Neural cell (in vitro differentiated cells): ENCODE measurements at regions not wholly inside any gene's neighbourhood (a gene's known extent, or its start where the extent isn't known, plus 50 kb on each side); places are given as distances from the start of the nearest gene placed in this dataset.

Source experiments
- H2AFZ ChIP-seq: fragments of 200-600, 300-800 bp; sonication (generic), shearing (Covaris generic); 2 replicates; pipeline ENCODE4 v1.6.0; 2014; ENCODE audit warnings: low read depth, mild to moderate bottlenecking, antibody characterized with exemption, low read length, moderate library complexity
- H3F3A ChIP-seq: fragments of 200-600 bp; shearing (Covaris generic); 2 replicates; pipeline ENCODE4 v1.6.1; 2016; ENCODE audit warnings: mild to moderate bottlenecking, moderate library complexity, mixed read lengths, antibody characterized with exemption, low read length; ENCODE audit not compliant: insufficient read depth, poor library complexity, severe bottlenecking
- H3K27ac ChIP-seq: fragments of 200-600, 300-800 bp; sonication (generic), shearing (Covaris generic); 2 replicates; pipeline ENCODE4 v1.5.1; 2014; ENCODE audit warnings: mild to moderate bottlenecking, low read length, moderate library complexity
- H3K27me3 ChIP-seq: fragments of 300-800, 200-600 bp; sonication (generic), shearing (Covaris generic); 2 replicates; pipeline ENCODE4 v1.6.0; 2014; ENCODE audit warnings: mild to moderate bottlenecking, low read depth, low read length, moderate library complexity; ENCODE audit not compliant: insufficient read depth
- H3K36me3 ChIP-seq: fragments of 300-800, 200-600 bp; sonication (generic), shearing (Covaris generic); 2 replicates; pipeline ENCODE4 v1.5.1; 2014; ENCODE audit warnings: mild to moderate bottlenecking, antibody characterized with exemption, low read length, moderate library complexity; ENCODE audit not compliant: insufficient read depth
- H3K4me2 ChIP-seq: fragments of 300-800, 200-600 bp; sonication (generic), shearing (Covaris generic); 2 replicates; pipeline ENCODE4 v1.6.0; 2014; ENCODE audit warnings: mild to moderate bottlenecking, low read length
- H3K4me3 ChIP-seq: fragments of 300-800, 200-600 bp; sonication (generic), shearing (Covaris generic); 2 replicates; pipeline ENCODE4 v1.5.1; 2014; ENCODE audit warnings: mild to moderate bottlenecking, low read length, moderate library complexity
- H3K79me2 ChIP-seq: fragments of 200-600 bp; shearing (Covaris generic); replicated peaks from 2 replicates; pipeline ENCODE4 v1.6.0; 2014; ENCODE audit warnings: mild to moderate bottlenecking, low read length, moderate library complexity; ENCODE audit not compliant: insufficient read depth
- H3K9ac ChIP-seq: fragments of 300-800, 200-600 bp; sonication (generic), shearing (Covaris generic); 2 replicates; pipeline ENCODE4 v1.6.1; 2016; ENCODE audit warnings: mild to moderate bottlenecking, low read length, mixed read lengths
- H3K9me2 ChIP-seq: fragments of 200-600 bp; shearing (Covaris generic); 2 replicates; pipeline ENCODE4 v1.6.1; 2016; ENCODE audit warnings: mild to moderate bottlenecking, low read length, mixed read lengths; ENCODE audit not compliant: insufficient read depth
- H3K9me3 ChIP-seq: fragments of 200-600, 300-800 bp; sonication (generic), shearing (Covaris generic); 2 replicates; pipeline ENCODE4 v1.6.1; 2016; ENCODE audit warnings: mild to moderate bottlenecking, mixed run types, low read length, moderate library complexity, mixed read lengths
- H4K20me1 ChIP-seq: fragments of 200-600 bp; shearing (Covaris generic); 2 replicates; pipeline ENCODE4 v1.6.1; 2016; ENCODE audit warnings: mild to moderate bottlenecking, mixed run types; ENCODE audit not compliant: insufficient read depth
- CTCF ChIP-seq: fragments of 450-650 bp; IDR thresholded peaks from 2 replicates; pipeline ENCODE4 v1.5.1; 2014; ENCODE audit warnings: antibody characterized with exemption, mild to moderate bottlenecking, moderate library complexity; ENCODE audit not compliant: poor library complexity, severe bottlenecking
- EP300 ChIP-seq: fragments of 450-650 bp; conservative IDR thresholded peaks from 2 replicates; pipeline ENCODE4 v1.6.1; 2014; ENCODE audit warnings: antibody characterized with exemption, mild to moderate bottlenecking, moderate library complexity; ENCODE audit not compliant: poor library complexity, severe bottlenecking
- EZH2 ChIP-seq: fragments of 200-600, 300-800 bp; shearing (Covaris generic), sonication (generic); IDR thresholded peaks from 2 replicates; pipeline ENCODE4 v1.6.1; 2014; ENCODE audit warnings: antibody characterized with exemption, low read length, borderline replicate concordance, mild to moderate bottlenecking; ENCODE audit not compliant: insufficient read depth, poor library complexity, severe bottlenecking
- MXI1 ChIP-seq: fragments of 450-650 bp; conservative IDR thresholded peaks from 2 replicates; pipeline ENCODE4 v1.6.1; 2014; ENCODE audit warnings: antibody characterized with exemption, mild to moderate bottlenecking; ENCODE audit not compliant: poor library complexity, severe bottlenecking
- POLR2AphosphoS5 ChIP-seq: IDR thresholded peaks from 2 replicates; pipeline ENCODE4 v1.6.1; 2012
- RAD21 ChIP-seq: fragments of 450-650 bp; conservative IDR thresholded peaks from 2 replicates; pipeline ENCODE4 v1.6.1; 2014; ENCODE audit warnings: antibody characterized with exemption, mild to moderate bottlenecking, moderate library complexity
- REST ChIP-seq: IDR thresholded peaks from 2 replicates; pipeline ENCODE4 v1.6.1; 2012; ENCODE audit warnings: borderline replicate concordance
- SMC3 ChIP-seq: fragments of 450-650 bp; conservative IDR thresholded peaks from 2 replicates; pipeline ENCODE4 v1.6.1; 2014; ENCODE audit warnings: antibody characterized with exemption, mild to moderate bottlenecking, moderate library complexity; ENCODE audit not compliant: poor library complexity
- TAF1 ChIP-seq: IDR thresholded peaks from 2 replicates; pipeline ENCODE4 v1.6.1; 2012; ENCODE audit warnings: low read depth

GRCh38 chr12:124490584-124491305 is 76.7 kb downstream of the NCOR2 start:
- H3K36me3 ChIP-seq, result no peaks in the 10 kb centered on the region
- no peaks in the 10 kb centered on the region for H3K9me3 ChIP-seq
- H3K27ac ChIP-seq, result no peak overlapping the region
- no peak overlapping the region for H3K9ac ChIP-seq
- H3K9me2 ChIP-seq, result no peaks in the 10 kb centered on the region
- no peaks in the 10 kb centered on the region for H3K27me3 ChIP-seq
- no peaks in the 10 kb centered on the region for H3F3A ChIP-seq
- H3K4me3 ChIP-seq, result no peak overlapping the region
- no peaks in the 10 kb centered on the region for H4K20me1 ChIP-seq
- no peak for TF ChIP-seq MXI1
- no peak for TF ChIP-seq TAF1
- no peak for TF ChIP-seq EZH2
- TF ChIP-seq REST, result no peak
- no peak for TF ChIP-seq RAD21
- TF ChIP-seq POLR2AphosphoS5, result no peak
- no peak for TF ChIP-seq EP300
- TF ChIP-seq SMC3, result no peak
- no peak for TF ChIP-seq CTCF
- no peak overlapping the region for H3K4me2 ChIP-seq
- H2AFZ ChIP-seq, result no peak overlapping the region
- H3K79me2 ChIP-seq, result no peaks in the 10 kb centered on the region

- Histone ChIP-seq H4K20me1 (no peaks in the 10 kb centered on the region), H3F3A (no peaks in the 10 kb centered on the region), H3K36me3 (no peaks in the 10 kb centered on the region), H3K9ac (no peak overlapping the region), H3K4me3 (no peak overlapping the region), H3K9me2 (no peaks in the 10 kb centered on the region), H3K9me3 (no peaks in the 10 kb centered on the region), H3K27me3 (no peaks in the 10 kb centered on the region), H3K4me2 (no peak overlapping the region), H3K79me2 (no peaks in the 10 kb centered on the region), H2AFZ (no peak overlapping the region), H3K27ac (no peak overlapping the region)
- TF ChIP-seq EP300, result no peak
- TF ChIP-seq TAF1, result no peak
- TF ChIP-seq EZH2, result no peak
- TF ChIP-seq REST, result no peak
- TF ChIP-seq POLR2AphosphoS5, result no peak
- TF ChIP-seq RAD21, result no peak
- TF ChIP-seq SMC3, result no peak
Measured at GRCh38 chr12:124489915-124490583, 77.4 kb downstream of the NCOR2 start.
